WTC11 (cell line): ENCODE measurements at regions not wholly inside any gene's neighbourhood (a gene's known extent, or its start where the extent isn't known, plus 50 kb on each side); places are given as distances from the start of the nearest gene placed in this dataset.

Experiments
- ATAC-seq: fragments of 200-7000 bp; cut with Tn5 transposase; 2 replicates; pipeline ENCODE4 v1.10.0; 2021; ENCODE audit warnings: mild to moderate bottlenecking, moderate library complexity
- CTCF ChIA-PET: fragments of 300-600 bp; sonication (Branson Sonifier 250); formaldehyde crosslinking; loops from one replicate; lab custom pipeline; 2021; ENCODE audit warnings: antibody characterized with exemption; lab: Charles Lee
- POLR2A ChIA-PET: fragments of 350-600 bp; sonication (Branson Sonifier 250); formaldehyde crosslinking; loops from one replicate; lab custom pipeline; 2021; ENCODE audit warnings: antibody characterized with exemption; lab: Charles Lee
- DNase-seq: peaks from one replicate; pipeline ENCODE4 v3.0.0; 2021; ENCODE audit warnings: low spot score
- H3K27ac Mint-ChIP-seq: 2 replicates; pipeline ENCODE4 v1.8.0; 2021; ENCODE audit warnings: mixed read lengths
- H3K27me3 Mint-ChIP-seq: 2 replicates; pipeline ENCODE4 v1.8.0; 2021; ENCODE audit warnings: low read depth, mild to moderate bottlenecking, moderate library complexity, mixed read lengths
- H3K36me3 Mint-ChIP-seq: 2 replicates; pipeline ENCODE4 v1.8.0; 2021; ENCODE audit warnings: mixed read lengths
- H3K4me1 Mint-ChIP-seq: 2 replicates; pipeline ENCODE4 v1.8.0; 2022; ENCODE audit warnings: mixed read lengths
- H3K4me3 Mint-ChIP-seq: 2 replicates; pipeline ENCODE4 v1.8.0; 2021; ENCODE audit warnings: mild to moderate bottlenecking, moderate library complexity, mixed read lengths
- H3K9me3 Mint-ChIP-seq: 2 replicates; pipeline ENCODE4 v1.8.0; 2021; ENCODE audit warnings: mixed read lengths
- ATF1 ChIP-seq: sonication (generic); formaldehyde crosslinking; IDR thresholded peaks from 2 replicates; pipeline ENCODE4 v1.8.1; 2023; ENCODE audit warnings: mild to moderate bottlenecking, moderate library complexity, missing genetic modification reagents
- ETV6 ChIP-seq: sonication (generic); formaldehyde crosslinking; IDR thresholded peaks from 2 replicates; pipeline ENCODE4 v1.8.1; 2022; ENCODE audit warnings: mild to moderate bottlenecking, missing genetic modification reagents
- HMGA2 ChIP-seq: fragments of 250-450 bp; sonication (Bioruptor Pico); IDR thresholded peaks from 2 replicates; pipeline ENCODE4 v1.4.0; 2021; ENCODE audit warnings: mild to moderate bottlenecking, moderate library complexity
- HMGXB4 ChIP-seq: sonication (generic); formaldehyde crosslinking; IDR thresholded peaks from 2 replicates; pipeline ENCODE4 v1.8.1; 2023; ENCODE audit warnings: mild to moderate bottlenecking, moderate library complexity, missing genetic modification reagents
- KAT7 ChIP-seq: sonication (generic); formaldehyde crosslinking; IDR thresholded peaks from 2 replicates; pipeline ENCODE4 v1.8.1; 2023; ENCODE audit warnings: missing genetic modification reagents, mild to moderate bottlenecking, borderline replicate concordance
- MXD4 ChIP-seq: fragments of 250-450 bp; sonication (Bioruptor Pico); IDR thresholded peaks from 2 replicates; pipeline ENCODE4 v1.8.0; 2021; ENCODE audit warnings: mild to moderate bottlenecking, moderate library complexity, borderline replicate concordance
- NFATC4 ChIP-seq: fragments of 250-450 bp; sonication (Bioruptor Pico); IDR thresholded peaks from 2 replicates; pipeline ENCODE4 v1.9.0; 2021; ENCODE audit warnings: mild to moderate bottlenecking
- NFYB ChIP-seq: sonication (generic); formaldehyde crosslinking; conservative IDR thresholded peaks from 2 replicates; pipeline ENCODE4 v1.8.0; 2022; ENCODE audit warnings: low read depth, missing genetic modification reagents
- SOX15 ChIP-seq: fragments of 250-450 bp; sonication (Bioruptor Pico); IDR thresholded peaks from 2 replicates; pipeline ENCODE4 v1.9.0; 2021; ENCODE audit warnings: mild to moderate bottlenecking
- STAT6 ChIP-seq: sonication (generic); formaldehyde crosslinking; conservative IDR thresholded peaks from 2 replicates; pipeline ENCODE4 v1.8.1; 2023; ENCODE audit warnings: mild to moderate bottlenecking, low read depth, missing genetic modification reagents, moderate library complexity
- ZBTB21 ChIP-seq: sonication (generic); formaldehyde crosslinking; IDR thresholded peaks from 2 replicates; pipeline ENCODE4 v1.8.1; 2023; ENCODE audit warnings: mild to moderate bottlenecking, missing genetic modification reagents, borderline replicate concordance
- ZMAT4 ChIP-seq: fragments of 250-450 bp; sonication (Bioruptor Pico); IDR thresholded peaks from 2 replicates; pipeline ENCODE4 v1.9.0; 2021; ENCODE audit warnings: mild to moderate bottlenecking
- ZNF219 ChIP-seq: sonication (generic); formaldehyde crosslinking; IDR thresholded peaks from 2 replicates; pipeline ENCODE4 v1.8.0; 2023; ENCODE audit warnings: missing genetic modification reagents, mild to moderate bottlenecking, borderline replicate concordance
- ZNF317 ChIP-seq: sonication (generic); formaldehyde crosslinking; IDR thresholded peaks from 2 replicates; pipeline ENCODE4 v1.8.1; 2023; ENCODE audit warnings: low read depth, mild to moderate bottlenecking, moderate library complexity, missing genetic modification reagents, borderline replicate concordance
- ZNF396 ChIP-seq: fragments of 250-450 bp; sonication (Bioruptor Pico); IDR thresholded peaks from 2 replicates; pipeline ENCODE4 v1.8.0; 2021; ENCODE audit warnings: mild to moderate bottlenecking, moderate library complexity, borderline replicate concordance
- ZNF416 ChIP-seq: fragments of 250-450 bp; sonication (Bioruptor Pico); IDR thresholded peaks from 2 replicates; pipeline ENCODE4 v1.9.0; 2021; ENCODE audit warnings: mild to moderate bottlenecking, inconsistent platforms
- TF ChIP-seq, protein P1 (sequence below): sonication (generic); formaldehyde crosslinking; IDR thresholded peaks from 2 replicates; pipeline ENCODE4 v1.8.1; 2023; ENCODE audit warnings: mild to moderate bottlenecking, missing genetic modification reagents, borderline replicate concordance

DNA sequence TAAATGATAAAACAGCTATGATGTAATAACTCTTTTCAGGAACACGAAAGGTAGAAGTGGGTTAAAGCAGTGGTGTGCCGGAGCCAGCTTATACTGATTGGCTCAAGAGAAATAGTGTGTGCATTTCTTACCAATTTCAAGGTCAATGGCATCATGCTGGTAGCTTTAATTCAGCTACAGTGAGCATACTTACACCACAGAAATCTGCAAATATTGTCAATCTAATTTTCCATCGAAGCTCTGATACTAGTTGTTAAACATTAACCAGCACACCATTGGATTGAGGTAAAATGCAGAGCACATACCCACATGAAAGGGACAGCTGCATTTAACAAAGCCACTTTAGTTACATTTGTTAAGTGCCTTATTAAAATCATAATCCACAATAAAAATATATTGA, 225.7 kb downstream of the KCNC2 start:
- Mint-ChIP-seq H3K4me1 (no peaks in the 10 kb centered on the region), H3K27ac (no peak overlapping the region), H3K36me3 (no peaks in the 10 kb centered on the region), H3K4me3 (no peak overlapping the region), H3K27me3 (no peaks in the 10 kb centered on the region)
- ATAC-seq (no peak), DNase-seq (no peak)
- POLR2A ChIA-PET = no interaction called here
- CTCF ChIA-PET = no interaction called here
- TF ChIP-seq ETV6 (CRISPR knock-in tag) = no peak
- no peak for TF ChIP-seq MXD4 (CRISPR knock-in tag)
- no peak for TF ChIP-seq SOX15 (CRISPR knock-in tag)
- no peak for TF ChIP-seq ZBTB21 (CRISPR knock-in tag)
- no peak for TF ChIP-seq ZNF317
- no peak for TF ChIP-seq ZNF396 (CRISPR knock-in tag)
- TF ChIP-seq ZMAT4 (CRISPR knock-in tag) = no peak
- TF ChIP-seq, protein P1, sequence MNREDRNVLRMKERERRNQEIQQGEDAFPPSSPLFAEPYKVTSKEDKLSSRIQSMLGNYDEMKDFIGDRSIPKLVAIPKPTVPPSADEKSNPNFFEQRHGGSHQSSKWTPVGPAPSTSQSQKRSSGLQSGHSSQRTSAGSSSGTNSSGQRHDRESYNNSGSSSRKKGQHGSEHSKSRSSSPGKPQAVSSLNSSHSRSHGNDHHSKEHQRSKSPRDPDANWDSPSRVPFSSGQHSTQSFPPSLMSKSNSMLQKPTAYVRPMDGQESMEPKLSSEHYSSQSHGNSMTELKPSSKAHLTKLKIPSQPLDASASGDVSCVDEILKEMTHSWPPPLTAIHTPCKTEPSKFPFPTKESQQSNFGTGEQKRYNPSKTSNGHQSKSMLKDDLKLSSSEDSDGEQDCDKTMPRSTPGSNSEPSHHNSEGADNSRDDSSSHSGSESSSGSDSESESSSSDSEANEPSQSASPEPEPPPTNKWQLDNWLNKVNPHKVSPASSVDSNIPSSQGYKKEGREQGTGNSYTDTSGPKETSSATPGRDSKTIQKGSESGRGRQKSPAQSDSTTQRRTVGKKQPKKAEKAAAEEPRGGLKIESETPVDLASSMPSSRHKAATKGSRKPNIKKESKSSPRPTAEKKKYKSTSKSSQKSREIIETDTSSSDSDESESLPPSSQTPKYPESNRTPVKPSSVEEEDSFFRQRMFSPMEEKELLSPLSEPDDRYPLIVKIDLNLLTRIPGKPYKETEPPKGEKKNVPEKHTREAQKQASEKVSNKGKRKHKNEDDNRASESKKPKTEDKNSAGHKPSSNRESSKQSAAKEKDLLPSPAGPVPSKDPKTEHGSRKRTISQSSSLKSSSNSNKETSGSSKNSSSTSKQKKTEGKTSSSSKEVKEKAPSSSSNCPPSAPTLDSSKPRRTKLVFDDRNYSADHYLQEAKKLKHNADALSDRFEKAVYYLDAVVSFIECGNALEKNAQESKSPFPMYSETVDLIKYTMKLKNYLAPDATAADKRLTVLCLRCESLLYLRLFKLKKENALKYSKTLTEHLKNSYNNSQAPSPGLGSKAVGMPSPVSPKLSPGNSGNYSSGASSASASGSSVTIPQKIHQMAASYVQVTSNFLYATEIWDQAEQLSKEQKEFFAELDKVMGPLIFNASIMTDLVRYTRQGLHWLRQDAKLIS (CRISPR knock-in tag) = no peak
- no peak for TF ChIP-seq ATF1 (CRISPR knock-in tag)
- TF ChIP-seq NFATC4 (CRISPR knock-in tag) = no peak
- TF ChIP-seq, all 79 proteins: peak for 0
- H3K9me3 Mint-ChIP-seq = no peaks in the 10 kb centered on the region

DNA sequence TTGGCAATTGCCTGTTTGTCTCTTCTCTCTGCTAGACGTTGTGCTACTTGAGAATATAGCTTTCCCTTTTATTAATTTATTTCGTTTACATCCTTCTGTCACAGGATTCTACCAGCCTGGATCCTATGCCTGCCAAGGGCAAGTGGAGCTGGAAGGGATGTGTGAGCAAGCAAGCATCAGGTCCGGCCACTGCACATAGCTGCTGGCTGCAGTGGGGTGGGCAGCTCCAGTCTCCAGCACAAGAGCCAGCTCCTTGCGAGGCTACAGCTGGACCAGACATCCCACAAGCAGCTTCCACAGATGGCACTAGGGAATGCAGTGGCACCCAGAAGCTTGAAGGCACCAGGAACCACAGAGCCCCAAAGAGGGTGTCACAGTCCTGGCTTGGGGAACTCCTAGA, 225.0 kb downstream of the KCNC2 start:
- DNase-seq (no peak), ATAC-seq (no peak)
- no peaks in the 10 kb centered on the region for H3K4me1 Mint-ChIP-seq
- H3K36me3 Mint-ChIP-seq = no peaks in the 10 kb centered on the region
- H3K9me3 Mint-ChIP-seq = no peaks in the 10 kb centered on the region
- CTCF ChIA-PET = no interaction called here
- TF ChIP-seq NFYB (CRISPR knock-in tag) = no peak
- no peak for TF ChIP-seq ZNF219 (CRISPR knock-in tag)
- no peak for TF ChIP-seq ZNF416 (CRISPR knock-in tag)
- TF ChIP-seq KAT7 (CRISPR knock-in tag) = no peak
- TF ChIP-seq HMGXB4 (CRISPR knock-in tag) = no peak
- TF ChIP-seq MXD4 (CRISPR knock-in tag) = no peak
- TF ChIP-seq HMGA2 (CRISPR knock-in tag) = no peak
- no peak for TF ChIP-seq STAT6
- H3K27me3 Mint-ChIP-seq = no peaks in the 10 kb centered on the region
- H3K27ac Mint-ChIP-seq = no peak overlapping the region
- no peak overlapping the region for H3K4me3 Mint-ChIP-seq
- POLR2A ChIA-PET = interaction anchor here (1.2 kb wide), 1 partner anchor 8 kb away, joined by 3 read pairs; no protein-coding TSS in a partner anchor
